Transverse colon (tissue), 4 donors: ENCODE measurements at regions not wholly inside any gene's neighbourhood (a gene's known extent, or its start where the extent isn't known, plus 50 kb on each side); places are given as distances from the start of the nearest gene placed in this dataset.

Experiments
- DNase-seq: peaks from one replicate; pipeline ENCODE4 v3.0.0-alpha.2; 2019
- H3K27ac ChIP-seq, 4 donors: fragments of 200-600 bp; sonication (generic); 2 replicates each; pipeline ENCODE4 v1.5.1; 2016 to 2018; ENCODE audit warnings: inconsistent platforms in 4 of 4
- H3K27me3 ChIP-seq: fragments of 200-600 bp; sonication (generic); 2 replicates; pipeline ENCODE4 v1.5.1; 2017; ENCODE audit warnings: inconsistent platforms
- H3K36me3 ChIP-seq, 4 donors: fragments of 200-600 bp; sonication (generic); 2 replicates each; pipeline ENCODE4 v1.5.1; 2017 to 2019; ENCODE audit warnings: inconsistent platforms in 4 of 4
- H3K4me1 ChIP-seq, 4 donors: fragments of 200-600 bp; sonication (generic); 2 replicates each; pipeline ENCODE4 v1.5.1; 2017 to 2020; ENCODE audit warnings: inconsistent platforms in 4 of 4
- H3K4me3 ChIP-seq, 4 donors: fragments of 200-600 bp; sonication (generic); 1 replicate in 1 of 4; 2 replicates in 3 of 4; pipeline versions ENCODE4 v1.5.1 to v1.6.1; 2017 to 2019; ENCODE audit warnings: inconsistent platforms in 4 of 4
- H3K9me3 ChIP-seq, 2 donors: fragments of 200-600 bp; sonication (generic); 2 replicates each; pipeline ENCODE4 v1.5.1; 2017 to 2019; ENCODE audit warnings: inconsistent platforms in 2 of 2
- EP300 ChIP-seq: sonication (generic); formaldehyde crosslinking; IDR thresholded peaks from one replicate; pipeline ENCODE4 v1.6.1; 2017; ENCODE audit warnings: antibody characterized with exemption, low read depth
- POLR2A ChIP-seq: fragments of 450-650 bp; IDR thresholded peaks from one replicate; pipeline ENCODE4 v1.6.1; 2016; ENCODE audit warnings: antibody characterized with exemption, mild to moderate bottlenecking, moderate library complexity
- POLR2AphosphoS5 ChIP-seq, 3 donors: sonication (generic); formaldehyde crosslinking; IDR thresholded peaks; one replicate each; pipeline ENCODE4 v1.6.1; 2016; ENCODE audit warnings: antibody characterized with exemption in 3 of 3
- WGBS, 2 donors: methylation state at CpG; one replicate each; pipeline ENCODE4 v1.1.5; 2018; ENCODE audit warnings: low coverage in 1 of 2; 5-methylcytosine and 5-hydroxymethylcytosine counted together
- in situ Hi-C, 4 donors: fragments of 200-750 bp; cut with MboI; loops; one replicate each; pipeline versions ENCODE4 v1.15.0 to v1.15.1; 2017; ENCODE audit warnings: low sequenced_read_pairs in 3 of 4, low pct_ligation_motif_present in 1 of 4, low pct_unique_long_range_greater_than_20kb in 1 of 4
- intact Hi-C: fragments of 100-400 bp; cut with DNase I; formaldehyde crosslinking; loops from one replicate; pipeline ENCODE4 v1.15.1; 2023; ENCODE audit warnings: low total_unique reads
- TF ChIP-seq, protein P1 (sequence below), 5 experiments: fragments of 200-600 bp in 3 of 5; fragments of 450-650 bp in 2 of 5; sonication (generic) in 3 of 5; IDR thresholded peaks; 1 replicate in 2 of 5; 2 replicates in 3 of 5; pipeline ENCODE4 v1.5.1; 2016 to 2017; ENCODE audit warnings: antibody characterized with exemption in 5 of 5, inconsistent platforms in 3 of 5, mild to moderate bottlenecking in 2 of 5, moderate library complexity in 1 of 5

DNA sequence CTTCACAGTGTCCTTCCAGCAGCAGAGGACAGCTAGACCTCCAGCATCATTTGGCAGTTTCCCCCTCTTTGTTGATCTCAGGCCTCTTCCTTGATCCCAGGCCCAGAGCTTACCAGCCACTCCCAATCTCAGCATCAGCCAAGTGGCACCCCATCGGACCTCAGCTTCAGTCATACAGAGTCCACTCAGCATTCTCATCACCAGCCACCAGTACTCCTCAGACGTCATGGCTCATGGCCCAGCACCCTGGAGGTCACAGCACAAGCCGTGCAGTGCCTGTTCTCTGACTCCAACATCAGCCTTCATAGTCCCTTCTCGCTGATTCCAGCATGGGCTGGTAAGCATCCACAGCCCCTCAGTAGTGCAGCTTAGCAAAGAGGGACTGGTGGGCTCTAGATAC lies 487.6 kb upstream of the DAB1 start:
- no peak for TF ChIP-seq POLR2AphosphoS5 (IDR thresholded peaks at IDR 0.05)
- TF ChIP-seq, protein P1, sequence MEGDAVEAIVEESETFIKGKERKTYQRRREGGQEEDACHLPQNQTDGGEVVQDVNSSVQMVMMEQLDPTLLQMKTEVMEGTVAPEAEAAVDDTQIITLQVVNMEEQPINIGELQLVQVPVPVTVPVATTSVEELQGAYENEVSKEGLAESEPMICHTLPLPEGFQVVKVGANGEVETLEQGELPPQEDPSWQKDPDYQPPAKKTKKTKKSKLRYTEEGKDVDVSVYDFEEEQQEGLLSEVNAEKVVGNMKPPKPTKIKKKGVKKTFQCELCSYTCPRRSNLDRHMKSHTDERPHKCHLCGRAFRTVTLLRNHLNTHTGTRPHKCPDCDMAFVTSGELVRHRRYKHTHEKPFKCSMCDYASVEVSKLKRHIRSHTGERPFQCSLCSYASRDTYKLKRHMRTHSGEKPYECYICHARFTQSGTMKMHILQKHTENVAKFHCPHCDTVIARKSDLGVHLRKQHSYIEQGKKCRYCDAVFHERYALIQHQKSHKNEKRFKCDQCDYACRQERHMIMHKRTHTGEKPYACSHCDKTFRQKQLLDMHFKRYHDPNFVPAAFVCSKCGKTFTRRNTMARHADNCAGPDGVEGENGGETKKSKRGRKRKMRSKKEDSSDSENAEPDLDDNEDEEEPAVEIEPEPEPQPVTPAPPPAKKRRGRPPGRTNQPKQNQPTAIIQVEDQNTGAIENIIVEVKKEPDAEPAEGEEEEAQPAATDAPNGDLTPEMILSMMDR (IDR thresholded peaks at IDR 0.05): no peak
- no peak for TF ChIP-seq POLR2A
- TF ChIP-seq EP300: no peak
- Histone ChIP-seq H3K4me1 (no peaks in the 10 kb centered on the region), H3K27me3 (no peaks in the 10 kb centered on the region), H3K36me3 (no peaks in the 10 kb centered on the region), H3K4me3 (no peak overlapping the region), H3K9me3 (no peaks in the 10 kb centered on the region), H3K27ac (no peak overlapping the region)
- in situ Hi-C loops (no loop called here), intact Hi-C loops (no loop called here)
- no peak for DNase-seq
- 78% methylated on average over 4 of the region's 4 CpGs; no CpG with 5 or more reads in 1 of the 2 donors for WGBS, 2 donors

DNA sequence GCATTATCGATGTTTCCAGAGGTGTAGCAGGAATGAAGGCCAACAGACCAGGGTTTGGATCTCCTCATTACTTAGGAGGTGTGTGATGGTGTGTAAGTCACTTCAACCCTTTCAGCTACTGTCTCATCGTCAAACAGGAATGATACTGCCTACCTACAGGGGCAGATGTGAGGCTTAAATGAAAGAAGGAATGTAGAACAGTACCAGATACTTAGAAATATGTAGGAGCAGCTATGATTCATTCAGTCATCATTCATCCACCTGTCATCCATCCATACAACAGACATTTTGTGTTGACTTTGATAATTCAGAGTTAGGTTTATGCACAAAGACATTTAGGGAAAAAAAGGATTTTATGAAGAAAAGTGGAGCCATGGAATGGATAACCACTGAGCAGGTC lies 486.9 kb upstream of the DAB1 start:
- no peaks in the 10 kb centered on the region for H3K27me3 ChIP-seq
- no peak overlapping the region for H3K27ac ChIP-seq
- in situ Hi-C loops (no loop called here), intact Hi-C loops (no loop called here)
- 84% methylated on average over 2 of the region's 2 CpGs; no CpG with 5 or more reads in 1 of the 2 donors for WGBS, 2 donors
- H3K9me3 ChIP-seq: no peaks in the 10 kb centered on the region
- no peaks in the 10 kb centered on the region for H3K4me1 ChIP-seq
- DNase-seq: no peak
- no peak overlapping the region for H3K4me3 ChIP-seq
- TF ChIP-seq, protein P1 (IDR thresholded peaks at IDR 0.05): no peak
- no peak for TF ChIP-seq POLR2AphosphoS5 (IDR thresholded peaks at IDR 0.05)
- TF ChIP-seq EP300: no peak
- TF ChIP-seq POLR2A: no peak
- no peaks in the 10 kb centered on the region for H3K36me3 ChIP-seq

DNA sequence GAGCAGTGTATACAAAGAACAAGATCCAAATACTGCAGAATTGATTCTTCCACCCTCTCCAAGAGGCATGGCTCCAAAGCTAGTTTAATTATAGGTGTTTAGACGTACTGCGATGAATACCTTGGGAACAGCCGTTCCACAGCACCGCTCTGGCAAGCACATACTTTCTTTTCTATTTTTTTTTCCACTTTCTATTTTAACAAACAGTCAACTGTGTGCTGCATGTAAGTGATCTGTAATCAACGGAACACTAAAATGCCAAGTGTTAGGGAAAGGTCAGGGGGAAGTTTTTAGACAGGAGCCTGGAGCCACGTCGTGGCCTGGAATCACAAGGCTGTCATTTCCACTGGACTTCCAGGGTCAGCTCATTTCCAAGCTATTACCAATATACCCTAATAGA lies 486.4 kb upstream of the DAB1 start:
- Histone ChIP-seq H3K27ac (no peak overlapping the region), H3K4me1 (no peaks in the 10 kb centered on the region), H3K36me3 (no peaks in the 10 kb centered on the region), H3K9me3 (no peaks in the 10 kb centered on the region), H3K27me3 (no peaks in the 10 kb centered on the region), H3K4me3 (no peak overlapping the region)
- in situ Hi-C loops (no loop called here), intact Hi-C loops (no loop called here)
- WGBS, 2 donors: 82% methylated on average over 7 of the region's 7 CpGs; no CpG with 5 or more reads in 1 of the 2 donors
- DNase-seq: no peak
- TF ChIP-seq POLR2A (no peak), EP300 (no peak), POLR2AphosphoS5 (IDR thresholded peaks at IDR 0.05) (no peak)
- TF ChIP-seq, protein P1 (IDR thresholded peaks at IDR 0.05): no peak

DNA sequence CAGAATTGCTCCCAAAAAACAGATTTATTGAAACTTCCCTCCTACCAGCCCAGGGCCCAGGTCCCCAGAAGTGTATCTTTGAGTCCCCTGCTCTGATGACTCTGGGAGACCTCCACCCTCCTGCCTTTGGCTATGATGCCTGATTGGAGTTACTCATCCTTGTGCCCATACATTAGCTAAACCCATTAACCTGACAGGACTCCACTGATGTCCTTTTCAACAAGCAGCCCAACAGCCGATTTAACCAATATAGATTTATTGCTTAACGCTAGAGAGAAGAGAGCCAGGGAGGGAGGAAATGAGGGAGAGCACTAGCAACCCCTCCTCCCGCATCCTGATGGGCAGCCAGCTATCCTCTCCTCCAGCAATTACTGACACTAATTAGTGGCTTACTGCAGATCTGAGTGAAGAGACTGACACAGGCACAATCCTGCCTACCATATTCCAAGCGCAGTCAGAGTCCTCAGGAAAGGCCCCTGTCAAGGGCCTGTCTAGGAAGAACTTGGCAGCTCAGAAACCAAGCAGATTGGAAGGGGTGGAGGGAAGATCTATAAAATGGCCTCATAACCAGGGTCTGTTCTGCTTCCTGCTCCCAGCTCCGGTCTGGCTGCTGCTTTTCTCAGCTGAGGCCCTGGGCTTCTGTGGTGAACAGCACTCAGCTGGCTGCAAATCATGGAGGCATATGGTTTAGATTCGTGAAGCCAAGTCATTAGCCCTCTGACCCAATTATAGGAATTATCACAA lies 484.5 kb upstream of the DAB1 start:
- no peak overlapping the region for H3K27ac ChIP-seq
- H3K4me3 ChIP-seq: no peak overlapping the region
- intact Hi-C loops (no loop called here), in situ Hi-C loops (no loop called here)
- WGBS, 2 donors: 39 to 50% methylated on average over 4 to 6 of the region's 6 CpGs
- no peak for DNase-seq
- H3K27me3 ChIP-seq: no peaks in the 10 kb centered on the region
- H3K4me1 ChIP-seq: no peaks in the 10 kb centered on the region
- no peaks in the 10 kb centered on the region for H3K9me3 ChIP-seq
- H3K36me3 ChIP-seq: no peaks in the 10 kb centered on the region
- TF ChIP-seq POLR2A (no peak), EP300 (no peak), POLR2AphosphoS5 (IDR thresholded peaks at IDR 0.05) (no peak)
